ENCODE measurements at regions not wholly inside any gene's neighbourhood (a gene's known extent, or its start where the extent isn't known, plus 50 kb on each side); places are given as distances from the start of the nearest gene placed in this dataset.

GRCh38 chr20:22974354-22974753, 60.8 kb upstream of the SSTR4 start:
- no peak for TF ChIP-seq FOXA1 (IDR thresholded peaks at IDR 0.05)
- no peak for TF ChIP-seq TARDBP (IDR thresholded peaks at IDR 0.05)
- TF ChIP-seq ZNF384 (IDR thresholded peaks at IDR 0.05) = no peak
- POLR2A ChIA-PET = no interaction called here
- peak; percentile 31 for DNase-seq (ENCODE audit: extremely low spot score)
- CTCF ChIA-PET = interaction anchor here (0.7 to 3.1 kb wide), 5 partner anchors 14 to 283 kb away, joined by 3 to 15 read pairs (median 3); no protein-coding TSS in a partner anchor

- no peak for DNase-seq (ENCODE audit: extremely low spot score)
- TF ChIP-seq HDGF (IDR thresholded peaks at IDR 0.05; ENCODE audit: borderline replicate concordance) = no peak
- TF ChIP-seq LEF1 (IDR thresholded peaks at IDR 0.05; ENCODE audit: borderline replicate concordance) = no peak
- TF ChIP-seq CTBP1 (IDR thresholded peaks at IDR 0.05; ENCODE audit: borderline replicate concordance) = no peak
- TF ChIP-seq ELF4 (IDR thresholded peaks at IDR 0.05) = no peak
- no peak for TF ChIP-seq NFRKB (IDR thresholded peaks at IDR 0.05)
- TF ChIP-seq SUZ12 (IDR thresholded peaks at IDR 0.05) = no peak
- TF ChIP-seq FOXK2 (IDR thresholded peaks at IDR 0.05) = no peak
- TF ChIP-seq L3MBTL2 (conservative IDR thresholded peaks at IDR 0.05) = no peak
- no peak for TF ChIP-seq FOXM1 (IDR thresholded peaks at IDR 0.05; ENCODE audit: borderline replicate concordance)
- TF ChIP-seq SP1 (IDR thresholded peaks at IDR 0.05) = no peak
- TF ChIP-seq ARNT (IDR thresholded peaks at IDR 0.05) = no peak
- TF ChIP-seq BHLHE40 (IDR thresholded peaks at IDR 0.05; ENCODE audit: borderline replicate concordance) = no peak
- no peak for TF ChIP-seq PKNOX1 (IDR thresholded peaks at IDR 0.05)
- TF ChIP-seq ZNF384 (IDR thresholded peaks at IDR 0.05) = no peak
- no peak for TF ChIP-seq TARDBP (IDR thresholded peaks at IDR 0.05)
- no peak for TF ChIP-seq FOXA1 (IDR thresholded peaks at IDR 0.05)
- ChIA-PET POLR2A (no interaction called here), CTCF (no interaction called here)
Measured at GRCh38 chr20:22977047-22977785, 57.9 kb upstream of the SSTR4 start.

- ChIA-PET CTCF (no interaction called here), POLR2A (no interaction called here)
- TF ChIP-seq ELF4 (IDR thresholded peaks at IDR 0.05) (no peak), FOXK2 (IDR thresholded peaks at IDR 0.05) (no peak), ARNT (IDR thresholded peaks at IDR 0.05) (no peak), HDGF (IDR thresholded peaks at IDR 0.05; ENCODE audit: borderline replicate concordance) (no peak), PKNOX1 (IDR thresholded peaks at IDR 0.05) (no peak), CTBP1 (IDR thresholded peaks at IDR 0.05; ENCODE audit: borderline replicate concordance) (no peak), LEF1 (IDR thresholded peaks at IDR 0.05; ENCODE audit: borderline replicate concordance) (no peak), L3MBTL2 (conservative IDR thresholded peaks at IDR 0.05) (no peak), SP1 (IDR thresholded peaks at IDR 0.05) (no peak), ZNF384 (IDR thresholded peaks at IDR 0.05) (no peak), FOXM1 (IDR thresholded peaks at IDR 0.05; ENCODE audit: borderline replicate concordance) (no peak), NFRKB (IDR thresholded peaks at IDR 0.05) (no peak), TARDBP (IDR thresholded peaks at IDR 0.05) (no peak), FOXA1 (IDR thresholded peaks at IDR 0.05) (no peak), BHLHE40 (IDR thresholded peaks at IDR 0.05; ENCODE audit: borderline replicate concordance) (no peak), SUZ12 (IDR thresholded peaks at IDR 0.05) (no peak)
- DNase-seq (ENCODE audit: extremely low spot score) = no peak
Measured at GRCh38 chr20:22984008-22984407, 51.1 kb upstream of the SSTR4 start.

GRCh38 chr20:22984606-22985005, 50.5 kb upstream of the SSTR4 start:
- no peak for TF ChIP-seq TARDBP (IDR thresholded peaks at IDR 0.05)
- TF ChIP-seq L3MBTL2 (conservative IDR thresholded peaks at IDR 0.05) = no peak
- no peak for TF ChIP-seq ELF4 (IDR thresholded peaks at IDR 0.05)
- no peak for TF ChIP-seq PKNOX1 (IDR thresholded peaks at IDR 0.05)
- TF ChIP-seq HDGF (IDR thresholded peaks at IDR 0.05; ENCODE audit: borderline replicate concordance) = no peak
- no peak for TF ChIP-seq SUZ12 (IDR thresholded peaks at IDR 0.05)
- POLR2A ChIA-PET = no interaction called here
- DNase-seq (ENCODE audit: extremely low spot score) = no peak
- CTCF ChIA-PET = no interaction called here

GRCh38 chr20:22985239-22985778, 49.8 kb upstream of the SSTR4 start:
- CTCF ChIA-PET = no interaction called here
- POLR2A ChIA-PET = no interaction called here
- TF ChIP-seq LEF1 (IDR thresholded peaks at IDR 0.05; ENCODE audit: borderline replicate concordance) (no peak), ELF4 (IDR thresholded peaks at IDR 0.05) (no peak), HDGF (IDR thresholded peaks at IDR 0.05; ENCODE audit: borderline replicate concordance) (no peak), L3MBTL2 (conservative IDR thresholded peaks at IDR 0.05) (no peak), TARDBP (IDR thresholded peaks at IDR 0.05) (no peak), ZNF384 (IDR thresholded peaks at IDR 0.05) (no peak), CTBP1 (IDR thresholded peaks at IDR 0.05; ENCODE audit: borderline replicate concordance) (no peak), BHLHE40 (IDR thresholded peaks at IDR 0.05; ENCODE audit: borderline replicate concordance) (no peak), ARNT (IDR thresholded peaks at IDR 0.05) (no peak), PKNOX1 (IDR thresholded peaks at IDR 0.05) (no peak), SP1 (IDR thresholded peaks at IDR 0.05) (no peak), FOXA1 (IDR thresholded peaks at IDR 0.05) (no peak), NFRKB (IDR thresholded peaks at IDR 0.05) (no peak), SUZ12 (IDR thresholded peaks at IDR 0.05) (no peak), FOXM1 (IDR thresholded peaks at IDR 0.05; ENCODE audit: borderline replicate concordance) (no peak), FOXK2 (IDR thresholded peaks at IDR 0.05) (no peak)
- no peak for DNase-seq (ENCODE audit: extremely low spot score)

Measured in HEK293T (cell line).